Fibroblast of the aortic adventitia (primary cell): ENCODE measurements at regions not wholly inside any gene's neighbourhood (a gene's known extent, or its start where the extent isn't known, plus 50 kb on each side); places are given as distances from the start of the nearest gene placed in this dataset.

ENCODE experiments used
- DNase-seq: peaks from one replicate; pipeline ENCODE4 v3.0.0-alpha.2; 2010; ENCODE audit warnings: low read depth
- H3K4me3 ChIP-seq: 2 replicates; pipeline ENCODE4 v1.5.1; 2011; ENCODE audit warnings: low read depth, mild to moderate bottlenecking, control low read depth, low read length, moderate library complexity
- TF ChIP-seq, protein P1 (sequence below): IDR thresholded peaks from 2 replicates; pipeline ENCODE4 v1.5.1; 2011; ENCODE audit warnings: mild to moderate bottlenecking, low read length, control low read depth, inconsistent platforms; ENCODE audit not compliant: insufficient read depth

GRCh38 chr11:134850566-134850965 lies 438.5 kb upstream of the B3GAT1 start:
- no peak overlapping the region for H3K4me3 ChIP-seq
- TF ChIP-seq, protein P1, sequence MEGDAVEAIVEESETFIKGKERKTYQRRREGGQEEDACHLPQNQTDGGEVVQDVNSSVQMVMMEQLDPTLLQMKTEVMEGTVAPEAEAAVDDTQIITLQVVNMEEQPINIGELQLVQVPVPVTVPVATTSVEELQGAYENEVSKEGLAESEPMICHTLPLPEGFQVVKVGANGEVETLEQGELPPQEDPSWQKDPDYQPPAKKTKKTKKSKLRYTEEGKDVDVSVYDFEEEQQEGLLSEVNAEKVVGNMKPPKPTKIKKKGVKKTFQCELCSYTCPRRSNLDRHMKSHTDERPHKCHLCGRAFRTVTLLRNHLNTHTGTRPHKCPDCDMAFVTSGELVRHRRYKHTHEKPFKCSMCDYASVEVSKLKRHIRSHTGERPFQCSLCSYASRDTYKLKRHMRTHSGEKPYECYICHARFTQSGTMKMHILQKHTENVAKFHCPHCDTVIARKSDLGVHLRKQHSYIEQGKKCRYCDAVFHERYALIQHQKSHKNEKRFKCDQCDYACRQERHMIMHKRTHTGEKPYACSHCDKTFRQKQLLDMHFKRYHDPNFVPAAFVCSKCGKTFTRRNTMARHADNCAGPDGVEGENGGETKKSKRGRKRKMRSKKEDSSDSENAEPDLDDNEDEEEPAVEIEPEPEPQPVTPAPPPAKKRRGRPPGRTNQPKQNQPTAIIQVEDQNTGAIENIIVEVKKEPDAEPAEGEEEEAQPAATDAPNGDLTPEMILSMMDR, result no peak
- no peak for DNase-seq

DNA sequence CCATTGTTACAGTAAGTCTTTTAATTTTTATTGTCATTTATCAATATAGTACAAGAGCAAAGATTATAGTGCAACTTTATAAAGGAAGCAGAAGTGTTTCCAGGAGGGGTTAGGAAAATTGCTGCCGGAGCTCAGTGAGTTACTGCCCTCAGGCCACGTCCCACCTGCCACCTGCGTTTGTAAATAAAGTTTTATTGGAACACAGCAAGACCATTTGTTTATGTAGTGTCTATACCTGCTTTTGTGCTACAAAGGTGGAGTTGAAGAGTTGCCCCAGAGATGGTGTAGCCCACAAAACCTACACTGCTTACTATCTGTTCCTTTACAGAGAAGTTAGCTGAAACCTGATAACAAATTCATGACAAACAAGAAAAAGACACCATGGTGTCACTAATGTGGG lies 437.8 kb upstream of the B3GAT1 start:
- TF ChIP-seq, protein P1, result no peak

DNA sequence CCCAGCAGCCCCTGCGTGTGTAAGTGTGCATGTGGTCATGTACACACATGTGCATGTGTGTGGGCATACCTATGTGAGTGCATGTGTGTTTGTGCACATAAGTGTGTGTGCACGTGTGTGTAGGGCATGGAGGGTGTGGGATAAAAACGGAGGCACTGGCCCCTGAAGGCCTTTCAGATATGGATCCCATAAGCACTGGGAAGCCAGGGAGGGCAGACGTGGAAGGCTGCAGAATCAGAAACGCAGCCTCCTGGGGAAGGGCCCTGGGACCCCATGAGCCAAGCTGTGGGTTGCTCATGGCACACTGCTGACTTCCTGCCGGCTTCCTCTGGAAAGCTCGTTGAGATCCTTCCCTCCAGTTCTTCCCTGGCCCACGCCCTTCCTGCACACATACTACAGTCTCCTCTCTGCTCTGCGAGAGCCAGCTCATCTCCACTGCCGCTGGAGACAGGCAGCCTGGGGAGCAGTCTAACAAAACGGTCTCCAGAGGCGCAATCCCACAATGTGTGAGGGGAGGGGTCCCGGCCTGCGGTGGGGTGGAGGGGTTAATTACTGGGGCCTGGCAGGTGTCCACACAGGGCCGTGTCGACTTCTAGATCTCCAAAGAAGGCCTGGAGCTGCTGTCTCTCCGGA lies 435.2 kb upstream of the B3GAT1 start:
- H3K4me3 ChIP-seq, result no peak overlapping the region
- no peak for DNase-seq
- TF ChIP-seq, protein P1, result no peak

More for the DNA sequence above, 437.8 kb upstream of the B3GAT1 start:
- H3K4me3 ChIP-seq, result no peak overlapping the region
- no peak for DNase-seq

DNA sequence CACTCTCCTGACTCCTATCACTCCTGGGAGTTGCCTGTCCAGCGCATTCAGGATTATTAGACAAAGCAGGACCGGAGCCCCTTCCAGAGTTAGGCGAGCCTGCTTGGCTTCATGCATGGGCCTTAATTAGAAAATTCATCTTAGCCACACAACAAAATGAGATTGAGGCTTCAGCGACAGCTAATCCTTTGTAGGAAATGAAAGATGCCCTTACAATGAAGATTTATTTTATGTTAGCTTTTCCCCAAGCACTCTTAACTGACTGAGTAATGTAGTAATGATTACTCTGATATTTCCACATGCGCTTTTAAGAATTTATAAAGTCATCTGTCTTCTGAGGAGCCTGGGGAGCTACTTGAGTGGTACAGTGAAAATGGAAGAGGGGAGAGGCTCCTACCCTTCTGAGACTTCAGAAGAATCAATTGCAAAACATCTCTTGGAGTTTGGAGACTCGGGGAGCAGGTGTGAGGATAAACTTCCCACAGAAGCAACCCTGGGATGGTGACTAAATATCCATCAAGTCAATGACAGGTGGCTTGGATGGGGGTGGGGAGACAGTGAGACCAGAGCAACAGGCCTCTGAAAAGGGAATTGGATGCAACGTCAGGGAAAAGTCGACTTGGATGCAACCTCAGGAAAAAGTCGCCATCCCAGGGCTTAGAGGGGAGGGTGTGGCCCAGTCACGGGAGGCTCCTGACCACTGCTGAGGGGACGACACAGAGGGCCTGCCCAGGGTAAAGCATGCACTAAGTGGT lies 434.5 kb upstream of the B3GAT1 start:
- TF ChIP-seq, protein P1, result no peak
- no peak for DNase-seq
- H3K4me3 ChIP-seq, result no peak overlapping the region

DNA sequence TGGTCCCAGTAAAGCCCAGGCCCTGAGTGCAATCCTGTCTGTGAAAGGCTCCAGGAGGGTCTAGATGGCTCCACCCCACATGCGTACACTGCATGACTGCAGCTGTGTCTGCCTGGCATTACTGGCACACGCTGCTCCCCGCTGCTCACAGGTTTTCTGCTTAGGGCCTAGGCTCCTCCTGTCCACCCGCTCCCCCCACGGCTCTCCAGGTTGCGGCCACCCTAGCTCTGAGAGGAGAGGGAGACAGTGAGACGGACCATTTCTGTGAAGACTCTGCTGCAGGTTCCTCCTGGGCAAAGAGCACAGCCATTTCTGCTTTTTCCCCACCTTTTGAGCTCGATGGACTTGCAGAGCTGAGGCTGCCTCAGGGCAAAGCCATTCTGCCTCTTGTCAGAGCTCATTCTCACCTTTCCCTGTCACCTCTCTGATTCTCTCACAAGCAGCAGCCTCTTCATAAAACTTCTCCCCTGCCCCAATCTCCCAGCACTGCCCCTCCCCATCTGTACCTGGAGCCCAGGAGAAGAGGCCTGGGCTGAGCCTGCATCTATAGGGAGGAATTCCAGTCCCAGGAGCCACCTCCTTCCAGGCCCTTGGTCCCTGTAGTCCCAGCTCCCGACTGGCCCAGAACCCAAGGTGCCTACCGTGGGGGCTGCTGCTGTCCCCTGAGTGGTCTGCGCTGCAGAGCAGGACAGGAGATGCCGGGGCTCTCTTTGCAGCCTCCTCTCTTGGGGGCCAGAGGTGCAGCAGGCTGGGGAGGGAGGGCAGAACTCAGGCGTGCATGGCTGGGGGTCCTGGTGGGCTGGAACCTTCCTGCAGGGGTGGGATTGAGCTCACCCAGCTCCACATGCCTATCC lies 433.7 kb upstream of the B3GAT1 start:
- TF ChIP-seq, protein P1, result no peak
- no peak overlapping the region for H3K4me3 ChIP-seq
- no peak for DNase-seq

DNA sequence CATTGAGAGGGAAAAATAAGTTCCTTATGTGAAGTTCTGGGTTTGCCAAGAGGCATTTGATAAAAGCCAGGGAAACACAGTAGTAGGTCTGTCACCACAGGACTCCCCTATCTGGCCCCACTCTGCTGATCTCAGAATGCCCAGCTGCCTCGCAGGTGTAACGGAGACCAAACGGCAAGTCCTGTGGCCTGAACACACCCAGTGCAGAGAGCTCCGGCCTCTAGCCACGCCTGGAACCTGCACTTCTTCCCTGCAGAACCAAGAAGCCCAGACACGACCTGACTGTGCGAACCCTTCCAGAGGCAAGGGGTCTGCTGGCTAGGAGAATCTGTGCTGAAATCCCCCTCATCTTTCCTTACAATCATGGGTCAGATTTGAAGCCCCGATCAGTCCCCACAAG lies 432.8 kb upstream of the B3GAT1 start:
- DNase-seq, result no peak
- TF ChIP-seq, protein P1, result no peak
- H3K4me3 ChIP-seq, result no peak overlapping the region
